Mesothelial cell of epicardium (in vitro differentiated cells): ENCODE measurements at regions not wholly inside any gene's neighbourhood (a gene's known extent, or its start where the extent isn't known, plus 50 kb on each side); places are given as distances from the start of the nearest gene placed in this dataset.

ENCODE experiments used
- DNase-seq, 2 experiments: peaks; one replicate each; pipeline ENCODE4 v3.0.0; 2021; ENCODE audit warnings: low spot score in 2 of 2; ENCODE audit not compliant: unreplicated experiment in 2 of 2
- H3K27ac Mint-ChIP-seq: 2 replicates; pipeline ENCODE4 v1.8.0; 2021; ENCODE audit warnings: mixed read lengths
- H3K27me3 Mint-ChIP-seq: 2 replicates; pipeline ENCODE4 v1.8.0; 2021; ENCODE audit warnings: low read depth, mixed read lengths
- H3K36me3 Mint-ChIP-seq: 2 replicates; pipeline ENCODE4 v1.8.0; 2021; ENCODE audit warnings: mixed read lengths
- H3K4me1 Mint-ChIP-seq: 2 replicates; pipeline ENCODE4 v1.8.0; 2021; ENCODE audit warnings: mixed read lengths
- H3K4me3 Mint-ChIP-seq: 2 replicates; pipeline ENCODE4 v1.8.0; 2021; ENCODE audit warnings: mild to moderate bottlenecking, moderate library complexity, mixed read lengths
- H3K9me3 Mint-ChIP-seq: 2 replicates; pipeline ENCODE4 v1.8.0; 2021; ENCODE audit warnings: mixed read lengths
- TF ChIP-seq, protein P1 (sequence below): fragments of 200-600 bp; sonication (generic); IDR thresholded peaks from one replicate; pipeline ENCODE4 v1.5.0; 2021; ENCODE audit warnings: antibody characterized with exemption; ENCODE audit not compliant: unreplicated experiment

DNA sequence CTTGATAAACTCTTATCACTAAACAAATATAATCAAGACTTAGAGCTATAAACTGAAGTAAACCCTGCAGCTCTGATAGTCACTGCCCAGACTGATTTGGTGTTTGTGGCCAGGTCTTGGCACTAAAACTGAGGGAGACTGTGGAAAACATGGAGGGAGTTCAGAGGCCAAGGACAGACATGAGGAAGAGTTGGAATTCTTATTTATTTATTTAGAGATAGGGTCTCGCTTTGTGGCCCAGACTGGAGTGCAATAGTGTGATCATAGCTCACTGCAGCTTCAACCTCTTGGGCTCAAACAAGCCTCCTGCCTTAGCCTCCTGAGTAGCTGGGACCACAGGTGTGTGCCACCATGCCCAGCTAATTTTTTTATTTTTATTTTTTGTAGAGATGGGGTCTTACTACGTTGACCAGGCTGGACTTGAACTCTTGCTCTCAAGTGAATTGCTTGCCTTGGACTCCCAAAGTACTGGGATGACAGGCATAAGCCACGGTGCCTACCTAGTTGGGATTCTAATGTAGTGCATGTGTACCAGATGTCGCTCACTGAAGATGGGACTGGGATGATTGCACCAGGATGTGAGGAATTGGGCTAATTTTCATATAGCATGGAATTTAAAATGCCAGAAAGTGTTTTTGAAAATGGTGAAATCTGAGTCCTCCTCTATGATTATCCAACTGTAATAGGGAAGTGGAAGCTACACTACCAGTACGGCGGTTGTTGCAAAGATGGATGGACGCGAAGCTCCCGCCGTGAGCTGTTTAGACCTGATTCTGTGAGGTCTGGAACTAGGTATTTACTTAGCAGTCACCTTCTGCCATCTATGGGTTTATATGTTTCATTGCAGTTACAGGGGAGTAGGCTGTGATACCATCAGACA, 52.7 kb upstream of the CTLA4 start:
- no peak overlapping the region for H3K4me3 Mint-ChIP-seq
- H3K27me3 Mint-ChIP-seq: peaks cover 27% of the 10 kb centered on the region
- no peak for DNase-seq
- H3K4me1 Mint-ChIP-seq: peaks cover 6% of the 10 kb centered on the region
- no peak overlapping the region for H3K27ac Mint-ChIP-seq
- H3K9me3 Mint-ChIP-seq: no peaks in the 10 kb centered on the region
- no peaks in the 10 kb centered on the region for H3K36me3 Mint-ChIP-seq
- TF ChIP-seq, protein P1, sequence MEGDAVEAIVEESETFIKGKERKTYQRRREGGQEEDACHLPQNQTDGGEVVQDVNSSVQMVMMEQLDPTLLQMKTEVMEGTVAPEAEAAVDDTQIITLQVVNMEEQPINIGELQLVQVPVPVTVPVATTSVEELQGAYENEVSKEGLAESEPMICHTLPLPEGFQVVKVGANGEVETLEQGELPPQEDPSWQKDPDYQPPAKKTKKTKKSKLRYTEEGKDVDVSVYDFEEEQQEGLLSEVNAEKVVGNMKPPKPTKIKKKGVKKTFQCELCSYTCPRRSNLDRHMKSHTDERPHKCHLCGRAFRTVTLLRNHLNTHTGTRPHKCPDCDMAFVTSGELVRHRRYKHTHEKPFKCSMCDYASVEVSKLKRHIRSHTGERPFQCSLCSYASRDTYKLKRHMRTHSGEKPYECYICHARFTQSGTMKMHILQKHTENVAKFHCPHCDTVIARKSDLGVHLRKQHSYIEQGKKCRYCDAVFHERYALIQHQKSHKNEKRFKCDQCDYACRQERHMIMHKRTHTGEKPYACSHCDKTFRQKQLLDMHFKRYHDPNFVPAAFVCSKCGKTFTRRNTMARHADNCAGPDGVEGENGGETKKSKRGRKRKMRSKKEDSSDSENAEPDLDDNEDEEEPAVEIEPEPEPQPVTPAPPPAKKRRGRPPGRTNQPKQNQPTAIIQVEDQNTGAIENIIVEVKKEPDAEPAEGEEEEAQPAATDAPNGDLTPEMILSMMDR: peak; percentile 64

DNA sequence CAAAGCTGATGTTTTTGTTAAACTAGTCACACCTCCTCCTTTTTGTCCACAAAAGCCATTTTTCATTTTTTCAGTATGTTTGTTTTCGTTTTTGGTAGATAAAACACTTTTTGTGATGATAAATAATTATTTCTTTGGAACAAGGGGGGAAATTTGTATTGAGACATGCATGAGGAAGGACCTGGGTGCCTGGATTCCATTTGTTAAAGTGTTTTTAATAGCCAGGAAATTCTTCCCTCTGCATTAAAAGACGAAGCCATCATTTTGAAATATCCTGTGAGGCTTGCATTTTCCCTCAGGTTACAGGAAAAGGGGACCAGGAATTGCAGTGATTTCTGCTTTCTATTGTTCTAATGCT, 52.1 kb upstream of the CTLA4 start:
- H3K27me3 Mint-ChIP-seq: peaks cover 27% of the 10 kb centered on the region
- no peak overlapping the region for H3K4me3 Mint-ChIP-seq
- DNase-seq: no peak
- H3K27ac Mint-ChIP-seq: no peak overlapping the region
- H3K36me3 Mint-ChIP-seq: no peaks in the 10 kb centered on the region
- TF ChIP-seq, protein P1: no peak
- peaks cover 6% of the 10 kb centered on the region for H3K4me1 Mint-ChIP-seq
- no peaks in the 10 kb centered on the region for H3K9me3 Mint-ChIP-seq

GRCh38 chr2:203817147-203817546, 50.4 kb upstream of the CTLA4 start:
- Mint-ChIP-seq H3K36me3 (no peaks in the 10 kb centered on the region), H3K9me3 (no peaks in the 10 kb centered on the region), H3K27me3 (peaks cover 31% of the 10 kb centered on the region), H3K27ac (no peak overlapping the region), H3K4me1 (peaks cover 6% of the 10 kb centered on the region), H3K4me3 (no peak overlapping the region)
- no peak for DNase-seq
- TF ChIP-seq, protein P1: no peak
